ENCODE measurements at regions not wholly inside any gene's neighbourhood (a gene's known extent, or its start where the extent isn't known, plus 50 kb on each side); places are given as distances from the start of the nearest gene placed in this dataset.

DNA sequence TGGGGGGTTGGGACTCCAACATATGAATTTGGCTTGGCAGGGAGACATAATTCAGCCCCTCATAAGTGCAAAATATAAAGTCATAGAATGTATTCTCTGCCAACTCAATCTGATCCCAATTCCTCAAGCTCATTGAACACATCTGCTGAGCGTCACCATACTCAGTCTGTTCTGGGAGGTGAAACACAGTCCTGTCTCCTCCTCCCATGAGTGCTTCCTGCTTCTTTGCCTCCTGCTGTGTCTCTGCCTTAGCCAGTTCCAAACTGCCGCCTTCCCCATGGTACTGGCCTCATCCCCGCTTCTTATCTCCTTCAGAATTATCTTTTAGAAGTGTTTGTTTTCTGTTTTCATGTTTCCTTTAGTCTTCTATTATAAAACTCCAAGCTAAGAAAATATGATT lies 365.5 kb downstream of the TNS3 start:
- WGBS: 92% methylated on average over 3 of the region's 3 CpGs
- H3K4me3 ChIP-seq: no peak overlapping the region
- H3K4me1 ChIP-seq (replicated peaks): no peaks in the 10 kb centered on the region
- no peaks in the 10 kb centered on the region for H3K9me3 ChIP-seq
- DNase-seq (ENCODE audit: low spot score): no peak
- H3K27me3 ChIP-seq (replicated peaks; ENCODE audit: insufficient read depth): no peaks in the 10 kb centered on the region
- TF ChIP-seq POLR2A (IDR thresholded peaks at IDR 0.05) (no peak), POLR2AphosphoS5 (IDR thresholded peaks at IDR 0.05) (no peak)
- TF ChIP-seq, protein P1, sequence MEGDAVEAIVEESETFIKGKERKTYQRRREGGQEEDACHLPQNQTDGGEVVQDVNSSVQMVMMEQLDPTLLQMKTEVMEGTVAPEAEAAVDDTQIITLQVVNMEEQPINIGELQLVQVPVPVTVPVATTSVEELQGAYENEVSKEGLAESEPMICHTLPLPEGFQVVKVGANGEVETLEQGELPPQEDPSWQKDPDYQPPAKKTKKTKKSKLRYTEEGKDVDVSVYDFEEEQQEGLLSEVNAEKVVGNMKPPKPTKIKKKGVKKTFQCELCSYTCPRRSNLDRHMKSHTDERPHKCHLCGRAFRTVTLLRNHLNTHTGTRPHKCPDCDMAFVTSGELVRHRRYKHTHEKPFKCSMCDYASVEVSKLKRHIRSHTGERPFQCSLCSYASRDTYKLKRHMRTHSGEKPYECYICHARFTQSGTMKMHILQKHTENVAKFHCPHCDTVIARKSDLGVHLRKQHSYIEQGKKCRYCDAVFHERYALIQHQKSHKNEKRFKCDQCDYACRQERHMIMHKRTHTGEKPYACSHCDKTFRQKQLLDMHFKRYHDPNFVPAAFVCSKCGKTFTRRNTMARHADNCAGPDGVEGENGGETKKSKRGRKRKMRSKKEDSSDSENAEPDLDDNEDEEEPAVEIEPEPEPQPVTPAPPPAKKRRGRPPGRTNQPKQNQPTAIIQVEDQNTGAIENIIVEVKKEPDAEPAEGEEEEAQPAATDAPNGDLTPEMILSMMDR (IDR thresholded peaks at IDR 0.05): no peak
- intact Hi-C loops (cut with DNase I): no loop called here
- no peak overlapping the region for H3K27ac ChIP-seq
- H3K36me3 ChIP-seq: no peaks in the 10 kb centered on the region

DNA sequence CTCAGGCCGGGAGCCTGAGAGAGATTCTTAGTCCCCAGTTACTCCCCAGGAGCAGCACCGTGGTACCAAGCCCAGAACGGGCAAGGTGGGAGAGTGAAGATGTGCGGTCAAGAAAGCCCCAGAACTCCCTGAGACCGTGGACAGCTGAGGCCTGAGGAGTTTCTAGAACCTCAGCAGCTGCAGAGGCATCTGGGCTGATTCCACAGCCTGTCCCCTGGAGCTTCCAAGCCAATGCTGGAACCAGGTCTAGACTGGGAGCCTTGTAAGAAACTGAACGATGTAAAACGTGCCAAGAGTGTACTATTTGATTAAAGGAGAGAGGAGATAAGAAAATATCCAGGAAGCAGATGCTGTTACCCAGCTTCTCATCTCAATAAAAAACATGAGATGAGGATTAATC lies 366.3 kb downstream of the TNS3 start:
- no peak for DNase-seq (ENCODE audit: low spot score)
- Histone ChIP-seq H3K27me3 (replicated peaks; ENCODE audit: insufficient read depth) (no peaks in the 10 kb centered on the region), H3K9me3 (no peaks in the 10 kb centered on the region), H3K4me1 (replicated peaks) (no peaks in the 10 kb centered on the region), H3K4me3 (no peak overlapping the region), H3K36me3 (no peaks in the 10 kb centered on the region), H3K27ac (no peak overlapping the region)
- TF ChIP-seq POLR2AphosphoS5 (IDR thresholded peaks at IDR 0.05) (no peak), POLR2A (IDR thresholded peaks at IDR 0.05) (no peak)
- TF ChIP-seq, protein P1 (IDR thresholded peaks at IDR 0.05): no peak
- 82% methylated on average over 7 of the region's 7 CpGs for whole genome bisulfite sequencing
- intact Hi-C loops (cut with DNase I): no loop called here

DNA sequence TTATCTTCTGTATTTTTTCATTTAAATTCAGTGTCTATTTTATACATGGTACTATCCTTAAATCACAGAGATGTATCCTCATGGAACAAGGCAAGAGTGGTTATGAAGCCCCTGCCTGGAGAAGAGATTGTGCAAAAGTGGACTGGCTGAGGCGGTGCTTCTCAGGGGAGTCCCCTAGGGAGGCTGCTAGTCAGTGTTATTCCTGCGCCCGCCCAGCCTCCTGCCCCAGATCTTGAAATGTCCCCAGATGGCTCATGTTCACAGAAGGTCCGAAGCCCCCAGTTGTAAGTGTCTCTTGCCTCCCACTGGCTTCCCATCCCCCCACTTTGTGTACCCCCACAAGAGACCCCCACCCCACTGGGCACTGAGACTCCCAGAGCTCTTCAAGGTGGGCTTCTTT lies 366.9 kb downstream of the TNS3 start:
- no peak for TF ChIP-seq POLR2A (IDR thresholded peaks at IDR 0.05)
- no peak for TF ChIP-seq POLR2AphosphoS5 (IDR thresholded peaks at IDR 0.05)
- TF ChIP-seq, protein P1 (IDR thresholded peaks at IDR 0.05): no peak
- Histone ChIP-seq H3K4me3 (no peak overlapping the region), H3K36me3 (no peaks in the 10 kb centered on the region), H3K4me1 (replicated peaks) (no peaks in the 10 kb centered on the region), H3K27me3 (replicated peaks; ENCODE audit: insufficient read depth) (no peaks in the 10 kb centered on the region), H3K27ac (no peak overlapping the region), H3K9me3 (no peaks in the 10 kb centered on the region)
- no peak for DNase-seq (ENCODE audit: low spot score)
- intact Hi-C loops (cut with DNase I): no loop called here
- WGBS: 82% methylated on average over 4 of the region's 4 CpGs

DNA sequence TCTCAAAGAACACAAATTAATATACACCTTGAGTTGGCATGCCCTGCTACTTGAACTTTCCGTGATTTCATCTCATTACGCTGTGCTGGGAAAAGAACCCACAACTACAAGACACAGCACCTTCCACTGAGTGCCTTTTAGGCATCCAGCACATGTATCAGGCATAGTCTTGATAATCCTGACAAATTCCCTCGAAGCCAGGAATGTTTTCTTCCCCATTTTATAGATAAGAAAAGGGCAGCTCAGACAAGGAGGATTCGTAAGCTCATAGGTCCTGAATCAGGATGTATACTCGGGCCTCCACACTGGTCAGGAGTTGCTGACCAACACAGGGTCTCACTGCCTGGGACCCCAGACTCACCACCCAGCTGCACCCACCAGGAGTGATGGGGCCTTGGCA lies 368.6 kb downstream of the TNS3 start:
- no peak overlapping the region for H3K27ac ChIP-seq
- no peak overlapping the region for H3K4me3 ChIP-seq

DNA sequence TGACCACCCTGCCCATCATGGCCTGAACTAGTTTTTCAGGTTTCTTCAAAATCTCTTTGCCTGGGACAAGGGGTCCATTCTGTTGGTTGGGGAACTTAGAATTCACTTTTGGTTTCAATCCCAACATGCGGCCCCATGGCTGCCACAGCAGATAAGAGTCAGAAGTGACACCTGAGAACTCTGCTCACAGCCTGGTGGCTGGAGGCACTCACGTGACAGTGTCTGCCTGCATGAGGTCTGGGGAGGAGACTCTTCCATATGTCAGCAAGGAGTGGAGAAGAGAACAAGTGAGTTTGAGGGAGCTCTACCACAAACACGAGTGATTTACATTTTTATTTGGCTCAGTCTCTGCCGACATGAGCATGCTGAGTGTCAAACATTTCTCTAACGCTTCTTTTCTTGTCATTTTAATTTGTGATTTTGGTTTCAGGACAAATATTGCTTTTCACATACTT lies 370.4 kb downstream of the TNS3 start:
- Histone ChIP-seq H3K27ac (no peak overlapping the region), H3K36me3 (no peaks in the 10 kb centered on the region), H3K27me3 (replicated peaks; ENCODE audit: insufficient read depth) (no peaks in the 10 kb centered on the region), H3K4me1 (replicated peaks) (no peaks in the 10 kb centered on the region), H3K4me3 (no peak overlapping the region), H3K9me3 (no peaks in the 10 kb centered on the region)
- WGBS: 20% methylated on average over 5 of the region's 5 CpGs
- DNase-seq (ENCODE audit: low spot score): no peak
- TF ChIP-seq POLR2A (IDR thresholded peaks at IDR 0.05) (no peak), POLR2AphosphoS5 (IDR thresholded peaks at IDR 0.05) (no peak)
- TF ChIP-seq, protein P1 (IDR thresholded peaks at IDR 0.05): no peak
- intact Hi-C loops (cut with DNase I): no loop called here

More for the DNA sequence above, 368.6 kb downstream of the TNS3 start:
- TF ChIP-seq POLR2A (IDR thresholded peaks at IDR 0.05) (no peak), POLR2AphosphoS5 (IDR thresholded peaks at IDR 0.05) (no peak)
- WGBS: 96% methylated on average over 5 of the region's 5 CpGs
- no peaks in the 10 kb centered on the region for H3K36me3 ChIP-seq
- DNase-seq (ENCODE audit: low spot score): no peak
- H3K4me1 ChIP-seq (replicated peaks): no peaks in the 10 kb centered on the region
- intact Hi-C loops (cut with DNase I): no loop called here
- no peaks in the 10 kb centered on the region for H3K9me3 ChIP-seq
- H3K27me3 ChIP-seq (replicated peaks; ENCODE audit: insufficient read depth): no peaks in the 10 kb centered on the region
